Endothelial cell of umbilical vein (primary cell): ENCODE measurements at regions not wholly inside any gene's neighbourhood (a gene's known extent, or its start where the extent isn't known, plus 50 kb on each side); places are given as distances from the start of the nearest gene placed in this dataset.

ENCODE experiments used
- EZH2 ChIP-seq: IDR thresholded peaks from 2 replicates; pipeline ENCODE4 v1.6.1; 2012; ENCODE audit warnings: borderline replicate concordance, low read depth, mild to moderate bottlenecking, moderate library complexity, low read length, inconsistent platforms; ENCODE audit not compliant: severe bottlenecking
- POLR2A ChIP-seq: IDR thresholded peaks from 2 replicates; pipeline ENCODE4 v1.6.1; 2012; ENCODE audit warnings: low read depth, mild to moderate bottlenecking, control low read depth, low read length
- POLR2AphosphoS5 ChIP-seq: IDR thresholded peaks from 2 replicates; pipeline ENCODE4 v1.6.1; 2012; ENCODE audit warnings: low read depth, mild to moderate bottlenecking, control low read depth, low read length, moderate library complexity; ENCODE audit not compliant: insufficient read depth
- TF ChIP-seq, protein P1 (sequence below), 2 donors: IDR thresholded peaks; 1 replicate in 1 of 2; 2 replicates in 1 of 2; pipeline ENCODE4 v1.5.1; 2011; ENCODE audit warnings: low read length in 2 of 2, mild to moderate bottlenecking in 2 of 2, moderate library complexity in 2 of 2, control low read depth in 1 of 2, inconsistent platforms in 1 of 2, low read depth in 1 of 2; ENCODE audit not compliant: insufficient read depth in 1 of 2; ENCODE audit errors: extremely low read depth in 1 of 2
- TF ChIP-seq, protein P2 (sequence below): IDR thresholded peaks from 2 replicates; pipeline ENCODE4 v1.6.1; 2011; ENCODE audit not compliant: insufficient read depth, insufficient read length

DNA sequence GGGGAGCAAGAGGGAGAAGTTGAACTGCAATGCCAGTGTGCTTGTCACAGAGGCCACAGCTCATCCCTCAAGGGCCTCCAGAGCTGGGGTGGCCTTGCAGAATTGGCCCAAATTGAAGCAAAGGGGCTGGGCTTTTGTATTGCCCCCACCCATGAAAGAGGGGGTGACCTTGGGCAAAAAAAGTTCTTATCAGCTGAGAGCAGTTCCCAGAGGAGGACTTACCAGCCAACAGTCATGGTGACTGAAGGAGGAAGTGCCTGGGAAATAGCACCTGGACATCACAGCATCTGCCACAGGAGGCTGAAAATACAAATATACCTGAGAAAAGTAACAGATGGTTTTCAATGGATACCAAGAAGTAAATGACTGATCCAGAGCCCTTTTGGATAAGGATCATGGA lies 262.4 kb downstream of the MID1IP1 start:
- TF ChIP-seq, protein P1, sequence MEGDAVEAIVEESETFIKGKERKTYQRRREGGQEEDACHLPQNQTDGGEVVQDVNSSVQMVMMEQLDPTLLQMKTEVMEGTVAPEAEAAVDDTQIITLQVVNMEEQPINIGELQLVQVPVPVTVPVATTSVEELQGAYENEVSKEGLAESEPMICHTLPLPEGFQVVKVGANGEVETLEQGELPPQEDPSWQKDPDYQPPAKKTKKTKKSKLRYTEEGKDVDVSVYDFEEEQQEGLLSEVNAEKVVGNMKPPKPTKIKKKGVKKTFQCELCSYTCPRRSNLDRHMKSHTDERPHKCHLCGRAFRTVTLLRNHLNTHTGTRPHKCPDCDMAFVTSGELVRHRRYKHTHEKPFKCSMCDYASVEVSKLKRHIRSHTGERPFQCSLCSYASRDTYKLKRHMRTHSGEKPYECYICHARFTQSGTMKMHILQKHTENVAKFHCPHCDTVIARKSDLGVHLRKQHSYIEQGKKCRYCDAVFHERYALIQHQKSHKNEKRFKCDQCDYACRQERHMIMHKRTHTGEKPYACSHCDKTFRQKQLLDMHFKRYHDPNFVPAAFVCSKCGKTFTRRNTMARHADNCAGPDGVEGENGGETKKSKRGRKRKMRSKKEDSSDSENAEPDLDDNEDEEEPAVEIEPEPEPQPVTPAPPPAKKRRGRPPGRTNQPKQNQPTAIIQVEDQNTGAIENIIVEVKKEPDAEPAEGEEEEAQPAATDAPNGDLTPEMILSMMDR (IDR thresholded peaks at IDR 0.05; ENCODE audit: extremely low read depth in 1 of 2, insufficient read depth in 1 of 2, low read depth in 1 of 2, low read length in 2 of 2) = no peak
- no peak for TF ChIP-seq POLR2AphosphoS5
- TF ChIP-seq EZH2 = no peak
- TF ChIP-seq, protein P2, sequence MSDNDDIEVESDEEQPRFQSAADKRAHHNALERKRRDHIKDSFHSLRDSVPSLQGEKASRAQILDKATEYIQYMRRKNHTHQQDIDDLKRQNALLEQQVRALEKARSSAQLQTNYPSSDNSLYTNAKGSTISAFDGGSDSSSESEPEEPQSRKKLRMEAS = no peak
- TF ChIP-seq POLR2A = no peak
